ENCODE measurements at regions not wholly inside any gene's neighbourhood (a gene's known extent, or its start where the extent isn't known, plus 50 kb on each side); places are given as distances from the start of the nearest gene placed in this dataset.

GRCh38 chr15:47950447-47950846 lies 170.3 kb upstream of the SLC24A5 start:
- no peak for DNase-seq

GRCh38 chr15:47951781-47952180 lies 169.0 kb upstream of the SLC24A5 start:
- no peak for DNase-seq

- DNase-seq, result no peak
These were observed 166.6 kb upstream of the SLC24A5 start for GRCh38 chr15:47954196-47954595.

GRCh38 chr15:47955021-47955420 lies 165.8 kb upstream of the SLC24A5 start:
- DNase-seq, result no peak

GRCh38 chr15:47959617-47960413 lies 161.0 kb upstream of the SLC24A5 start:
- no peak for DNase-seq

GRCh38 chr15:47961401-47962090 lies 159.2 kb upstream of the SLC24A5 start:
- peak; percentile 17 for DNase-seq

- DNase-seq, result no peak
These were observed 157.5 kb upstream of the SLC24A5 start for GRCh38 chr15:47963265-47963664.

- no peak for DNase-seq
These were observed 156.6 kb upstream of the SLC24A5 start for GRCh38 chr15:47964229-47964628.

- DNase-seq, result no peak
These were observed 155.5 kb upstream of the SLC24A5 start for GRCh38 chr15:47965297-47965696.

- DNase-seq, result no peak
These were observed 152.2 kb upstream of the SLC24A5 start for GRCh38 chr15:47968593-47968992.

- DNase-seq, result no peak
These were observed 149.2 kb upstream of the SLC24A5 start for GRCh38 chr15:47971637-47972036.

- DNase-seq, result no peak
These were observed 148.1 kb upstream of the SLC24A5 start for GRCh38 chr15:47972738-47973137.

- DNase-seq, result no peak
These were observed 146.1 kb upstream of the SLC24A5 start for GRCh38 chr15:47974724-47975123.

- no peak for DNase-seq
These were observed 145.4 kb upstream of the SLC24A5 start for GRCh38 chr15:47975427-47975826.

- DNase-seq, result no peak
These were observed 137.3 kb upstream of the SLC24A5 start for GRCh38 chr15:47983533-47983932.

- DNase-seq, result no peak
These were observed 135.2 kb upstream of the SLC24A5 start for GRCh38 chr15:47985568-47985967.

GRCh38 chr15:47987461-47987860 lies 133.3 kb upstream of the SLC24A5 start:
- no peak for DNase-seq

GRCh38 chr15:47987908-47988532 lies 132.8 kb upstream of the SLC24A5 start:
- no peak for DNase-seq

- DNase-seq, result no peak
These were observed 132.2 kb upstream of the SLC24A5 start for GRCh38 chr15:47988564-47988963.

- no peak for DNase-seq
These were observed 130.0 kb upstream of the SLC24A5 start for GRCh38 chr15:47990821-47991220.

GRCh38 chr15:47991357-47991756 lies 129.4 kb upstream of the SLC24A5 start:
- no peak for DNase-seq

GRCh38 chr15:47993051-47993450 lies 127.7 kb upstream of the SLC24A5 start:
- no peak for DNase-seq

GRCh38 chr15:47997195-47998080 lies 123.4 kb upstream of the SLC24A5 start:
- DNase-seq, result no peak
